T-helper 1 cell treated with Interleukin-12 subunit alpha and Interleukin-12 subunit beta and Interleukin-4 antibody, amounts not matched to agents 30 ng/mL and 1 ng/mL, for 36 hours (primary cell): ENCODE measurements at regions not wholly inside any gene's neighbourhood (a gene's known extent, or its start where the extent isn't known, plus 50 kb on each side); places are given as distances from the start of the nearest gene placed in this dataset.

ENCODE experiments used
- intact Hi-C: fragments of 100-400 bp; cut with micrococcal nuclease; formaldehyde crosslinking; loops from one replicate; pipeline ENCODE4 v1.15.1; 2024

DNA sequence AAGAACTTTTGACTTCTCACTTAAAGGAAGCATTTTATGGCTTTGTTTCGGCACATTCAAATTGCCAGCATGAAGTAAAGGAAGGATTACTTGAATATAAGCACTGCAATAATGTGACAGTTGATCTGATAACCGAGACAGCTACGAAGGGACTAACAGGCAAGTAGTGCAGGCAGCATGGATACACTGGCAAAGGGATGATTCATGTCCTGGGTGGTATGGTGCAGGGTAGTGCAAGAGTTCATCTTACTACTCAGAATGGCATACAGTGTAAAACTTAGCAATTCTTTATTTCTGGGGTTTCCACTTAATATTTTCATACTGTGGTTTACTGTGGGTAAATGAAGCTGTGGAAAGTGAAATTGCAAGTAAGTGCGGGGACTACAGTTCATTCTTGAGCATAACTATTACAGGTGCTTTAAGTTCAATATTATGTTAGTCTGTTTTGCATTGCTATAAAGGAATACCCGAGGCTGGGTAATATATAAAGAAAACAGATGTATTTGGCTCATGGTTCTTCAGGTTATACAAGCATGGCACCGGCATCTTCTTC is 611.8 kb downstream of the SPOCK3 start:
- intact Hi-C loops, result no loop called here

DNA sequence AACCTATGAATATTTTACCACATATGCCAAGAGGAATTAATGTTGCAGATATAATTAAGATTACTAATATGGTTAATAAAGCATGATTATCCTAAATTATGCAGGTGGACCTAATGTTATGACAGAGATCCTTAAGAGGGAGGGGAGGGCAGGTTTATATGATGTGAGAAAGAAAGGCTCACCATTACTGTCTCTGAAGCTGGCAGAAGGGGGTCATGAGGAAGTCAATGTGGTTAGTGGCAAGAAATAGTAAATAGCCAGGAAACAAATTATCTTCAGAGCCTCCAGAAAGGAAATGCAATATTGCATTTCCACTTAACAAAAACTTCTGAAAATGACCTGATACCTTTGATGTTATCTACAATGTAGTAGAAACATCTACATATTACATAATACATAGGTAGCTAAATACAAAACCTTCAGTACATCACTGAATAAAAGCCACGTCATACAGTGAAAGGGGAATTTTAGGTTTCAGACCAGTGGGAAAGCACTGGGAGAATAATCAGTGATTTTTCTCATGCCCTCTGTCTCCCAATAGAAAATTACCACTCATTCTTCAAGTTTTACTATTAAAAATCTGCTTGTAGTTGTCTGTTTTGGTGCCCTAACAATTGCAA is 609.2 kb downstream of the SPOCK3 start:
- intact Hi-C loops, result no loop called here

DNA sequence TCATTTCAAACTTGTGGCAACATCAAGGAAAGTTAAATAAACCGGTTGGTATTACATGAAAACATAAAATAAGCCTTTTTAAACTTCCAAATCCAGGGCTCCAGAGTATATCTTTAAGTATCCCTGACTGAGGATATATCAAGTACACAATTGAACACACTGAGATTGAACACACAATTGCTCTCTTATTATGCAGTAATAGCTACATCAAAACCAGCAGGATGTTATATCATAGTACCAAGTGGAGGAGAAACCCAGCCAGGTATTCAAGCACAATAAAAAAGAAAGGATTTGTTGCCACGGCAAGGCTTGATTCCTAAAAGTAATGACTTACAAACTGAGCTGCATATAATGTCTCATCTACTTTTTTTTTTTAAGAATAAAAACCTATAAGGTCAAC is 605.8 kb downstream of the SPOCK3 start:
- intact Hi-C loops, result no loop called here

DNA sequence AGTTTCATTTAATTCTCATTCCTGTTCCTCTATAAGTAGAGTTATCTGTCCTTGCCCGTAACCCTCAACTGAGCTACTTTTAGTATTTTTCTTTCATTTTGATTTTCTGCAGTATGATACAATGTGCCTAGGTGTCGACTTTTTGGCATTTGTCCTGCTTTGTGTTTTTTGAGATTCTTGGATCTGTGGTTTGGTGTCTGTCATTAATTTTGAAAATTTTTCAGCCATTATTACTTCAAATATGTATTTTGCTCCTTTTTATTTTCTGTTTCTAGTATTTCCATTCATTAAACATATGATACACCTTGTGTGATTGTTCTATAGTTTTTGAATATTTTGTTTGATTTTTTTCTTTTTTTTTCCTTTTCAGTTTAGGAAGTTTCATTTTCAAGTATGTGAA is 598.9 kb downstream of the SPOCK3 start:
- intact Hi-C loops, result no loop called here

DNA sequence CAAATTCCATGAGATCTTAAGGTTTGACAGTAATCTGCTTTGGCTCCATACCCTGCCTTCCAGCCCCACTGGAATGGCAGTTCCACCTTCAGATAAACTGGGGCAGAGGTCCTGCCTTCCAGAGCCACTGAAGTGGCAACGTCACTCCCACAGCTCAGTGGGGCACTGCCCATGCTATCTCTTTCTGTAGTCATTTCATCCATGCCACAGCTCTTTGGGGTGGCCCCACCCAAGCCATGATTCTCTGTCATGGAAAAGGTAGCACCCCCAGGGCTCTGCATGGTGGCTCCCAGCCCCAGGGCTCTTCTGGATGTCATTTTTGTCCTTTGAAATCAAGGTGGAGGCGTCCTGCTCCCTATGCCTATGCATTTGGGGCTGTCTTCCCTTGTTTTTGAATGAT is 596.5 kb downstream of the SPOCK3 start:
- intact Hi-C loops, result no loop called here

DNA sequence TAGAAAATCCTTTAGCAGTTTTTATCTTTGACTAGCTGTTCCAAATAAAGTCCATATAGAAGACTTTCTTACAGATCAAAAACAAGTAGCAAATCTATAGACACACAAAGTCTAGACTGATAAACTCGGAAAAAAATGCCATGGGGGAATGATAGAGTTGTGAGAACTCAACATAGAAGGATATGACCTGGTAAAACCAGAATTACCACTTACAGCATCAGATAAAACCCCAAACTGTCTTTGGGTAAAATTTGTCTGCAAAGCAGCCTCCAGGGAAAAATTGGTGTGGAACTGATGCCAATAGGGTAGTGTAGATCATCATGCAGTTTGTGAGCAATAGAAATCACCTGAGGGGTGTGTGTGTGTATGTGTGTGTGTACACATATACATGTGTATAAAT is 579.1 kb downstream of the SPOCK3 start:
- intact Hi-C loops, result no loop called here

DNA sequence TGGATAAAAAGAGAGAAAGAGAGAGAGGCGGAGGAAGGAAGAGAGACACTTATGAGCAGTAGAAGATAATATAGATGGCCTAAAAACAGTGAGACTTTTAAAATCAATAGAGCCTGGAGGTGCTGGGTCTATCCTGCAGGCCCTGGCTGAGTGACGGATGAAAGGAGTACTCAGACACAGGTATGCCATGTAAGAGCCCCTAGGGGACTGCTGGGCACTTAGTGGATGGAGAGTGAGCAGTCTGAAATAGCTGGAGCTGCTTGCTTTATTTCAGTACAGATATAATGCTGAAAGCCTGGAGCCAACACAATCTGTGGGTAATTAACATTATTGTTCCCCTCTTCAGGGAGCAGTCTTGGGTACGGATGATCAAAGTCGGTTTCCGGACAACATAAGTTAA is 578.6 kb downstream of the SPOCK3 start:
- intact Hi-C loops, result no loop called here

DNA sequence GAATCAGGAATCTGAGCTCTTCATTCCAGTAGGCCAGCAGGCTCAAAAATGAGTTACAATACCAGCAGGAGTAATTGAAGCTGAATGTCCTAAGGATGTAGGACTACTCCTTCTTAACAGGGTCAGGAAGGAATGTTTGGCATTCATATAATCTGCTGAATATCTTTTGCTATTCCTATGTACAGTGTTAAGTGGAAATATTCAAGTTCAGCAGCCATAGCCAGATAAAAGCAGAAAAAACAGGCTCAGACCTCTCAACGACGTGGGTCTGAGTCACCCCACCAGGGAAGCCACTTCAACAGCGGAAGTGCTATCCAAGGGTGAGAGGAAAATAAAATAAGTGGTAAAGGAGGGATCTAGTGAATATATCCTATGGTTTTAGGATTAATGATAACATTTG is 577.0 kb downstream of the SPOCK3 start:
- intact Hi-C loops, result no loop called here

DNA sequence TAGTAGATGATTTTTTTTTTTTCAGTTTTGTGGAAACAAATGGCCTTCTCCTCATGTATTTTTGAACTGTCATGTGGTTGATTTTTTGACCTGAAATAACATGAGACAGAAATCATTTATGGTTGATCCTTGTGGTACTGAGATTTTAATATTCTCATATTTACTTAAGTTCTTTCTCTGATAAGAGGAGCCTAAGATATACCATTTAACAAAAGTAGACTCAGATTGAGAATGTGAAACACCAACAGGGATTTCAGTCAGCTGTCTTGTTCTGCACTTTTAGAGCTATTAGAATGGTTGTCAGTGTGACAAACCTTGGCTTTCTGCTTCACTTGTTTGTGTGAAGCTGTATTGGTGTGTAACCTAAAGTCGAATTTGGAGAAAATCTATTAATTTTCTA is 575.7 kb downstream of the SPOCK3 start:
- intact Hi-C loops, result no loop called here

DNA sequence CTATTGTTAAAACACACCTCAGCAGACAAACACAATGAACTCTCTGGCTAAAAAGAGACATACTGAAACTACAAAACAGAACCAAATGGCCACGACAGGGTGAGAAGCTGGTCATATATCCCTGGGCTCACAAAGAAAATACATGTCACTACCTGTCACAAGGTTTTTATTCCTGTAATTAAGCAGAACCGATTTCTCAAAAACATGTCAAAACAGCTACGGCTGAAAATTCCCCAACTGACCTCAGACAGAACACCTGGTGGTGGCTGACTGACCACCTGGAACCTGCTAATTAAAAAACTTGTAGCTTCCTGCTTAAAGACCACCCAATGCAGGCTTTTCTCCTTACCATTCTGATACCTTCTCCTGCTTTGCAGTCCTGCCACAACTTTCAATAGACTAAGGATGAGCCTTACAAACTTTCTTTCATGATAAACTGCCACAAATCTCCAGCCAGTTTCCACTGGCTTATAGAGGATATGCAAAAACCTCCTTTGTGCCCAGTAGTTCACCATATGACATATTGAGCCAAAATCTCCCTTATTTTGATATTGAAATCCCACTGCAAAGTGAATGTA is 571.9 kb downstream of the SPOCK3 start:
- intact Hi-C loops, result no loop called here

DNA sequence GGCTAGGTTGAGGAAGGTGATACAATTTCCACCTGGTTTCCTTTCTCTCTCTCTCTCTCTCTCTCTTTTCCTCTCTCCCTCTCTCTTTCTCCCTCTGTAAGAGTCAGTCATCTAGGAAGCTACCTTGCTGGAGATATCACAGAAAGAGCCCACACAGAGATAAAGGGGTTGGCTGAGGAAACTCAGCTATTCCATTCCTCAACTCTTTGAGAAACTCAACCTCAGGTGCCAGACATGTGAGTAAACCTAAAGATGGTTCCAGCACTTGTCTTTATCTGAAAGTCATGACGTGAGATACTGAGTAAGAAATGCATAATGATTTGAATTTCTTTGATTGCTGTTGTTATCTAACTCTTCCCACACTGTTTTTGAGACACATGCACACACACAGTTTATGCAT is 564.0 kb downstream of the SPOCK3 start:
- intact Hi-C loops, result no loop called here

DNA sequence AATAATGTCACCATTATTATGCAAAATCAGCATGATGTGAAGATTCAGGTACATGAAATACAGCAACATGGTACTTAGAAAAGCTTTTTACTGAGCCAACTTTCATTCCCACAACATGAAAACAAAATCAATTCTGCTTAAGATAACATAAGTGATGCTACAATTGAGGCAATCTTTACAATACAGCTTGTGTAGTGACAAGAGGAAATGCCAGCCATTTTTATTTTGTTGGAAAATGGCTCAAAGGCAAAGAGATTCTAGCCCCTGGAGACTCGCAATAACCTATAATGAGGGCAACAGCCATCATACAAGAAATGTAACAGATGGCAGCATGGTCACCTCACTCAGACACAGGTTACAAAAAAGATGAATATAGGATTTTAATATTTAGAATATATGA is 560.4 kb downstream of the SPOCK3 start:
- intact Hi-C loops, result no loop called here

DNA sequence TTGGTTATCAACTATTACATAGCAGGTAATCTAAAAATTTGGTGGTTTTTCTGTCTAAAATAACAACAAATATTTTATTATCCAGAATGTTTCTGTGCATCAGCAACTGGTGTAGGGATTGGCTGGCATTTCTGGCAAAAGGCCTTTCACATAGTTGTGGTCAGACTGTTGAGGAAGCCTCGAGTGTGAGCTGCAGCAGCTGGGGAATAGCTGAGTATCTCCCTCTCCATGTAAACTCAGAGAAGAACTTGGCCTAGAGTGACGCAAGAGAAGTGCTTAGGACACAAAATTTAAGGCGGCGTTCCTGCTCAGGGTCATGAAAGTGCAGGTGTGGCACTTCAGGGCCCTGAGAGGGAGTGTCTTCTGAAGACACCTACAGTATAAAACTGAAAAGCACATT is 558.9 kb downstream of the SPOCK3 start:
- intact Hi-C loops, result no loop called here

DNA sequence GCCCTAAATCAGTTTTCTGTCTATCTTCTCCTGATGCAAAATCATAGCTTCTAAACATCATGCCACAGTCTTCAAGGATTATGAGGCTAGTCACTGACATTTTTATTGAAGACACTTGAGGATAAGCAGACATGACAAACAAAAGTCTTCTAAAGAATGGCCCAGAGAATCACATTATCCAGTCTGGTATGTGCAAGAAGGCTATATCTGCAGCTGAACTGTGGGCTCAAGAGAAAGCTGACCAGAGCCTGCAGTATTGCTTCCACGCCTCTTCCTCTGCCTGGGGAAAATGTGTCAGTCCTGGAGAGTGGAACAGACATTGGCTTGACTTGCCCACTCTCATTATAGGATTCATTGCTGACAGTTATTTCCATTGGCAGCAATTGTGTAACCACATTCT is 553.5 kb downstream of the SPOCK3 start:
- intact Hi-C loops, result no loop called here

DNA sequence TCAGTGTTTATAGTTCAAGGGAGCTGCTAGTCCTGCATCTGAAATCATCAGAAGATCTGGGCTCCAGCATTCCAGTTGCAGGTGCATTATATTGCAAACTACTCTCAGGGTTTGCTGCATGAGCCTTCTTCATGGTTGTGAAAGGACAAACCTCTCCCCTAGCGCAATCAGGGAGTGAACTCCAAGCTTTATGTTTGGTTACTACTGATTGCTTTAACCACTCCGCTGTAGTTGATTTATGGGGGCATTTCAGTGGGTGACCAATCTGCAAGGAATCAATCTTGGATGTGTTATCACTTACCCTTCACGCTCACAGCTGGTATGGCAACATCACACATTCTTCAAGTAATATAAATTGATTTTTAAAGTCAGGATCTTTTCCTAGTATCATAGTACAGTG is 552.1 kb downstream of the SPOCK3 start:
- intact Hi-C loops, result no loop called here
